ENCODE measurements at regions not wholly inside any gene's neighbourhood (a gene's known extent, or its start where the extent isn't known, plus 50 kb on each side); places are given as distances from the start of the nearest gene placed in this dataset.

DNA sequence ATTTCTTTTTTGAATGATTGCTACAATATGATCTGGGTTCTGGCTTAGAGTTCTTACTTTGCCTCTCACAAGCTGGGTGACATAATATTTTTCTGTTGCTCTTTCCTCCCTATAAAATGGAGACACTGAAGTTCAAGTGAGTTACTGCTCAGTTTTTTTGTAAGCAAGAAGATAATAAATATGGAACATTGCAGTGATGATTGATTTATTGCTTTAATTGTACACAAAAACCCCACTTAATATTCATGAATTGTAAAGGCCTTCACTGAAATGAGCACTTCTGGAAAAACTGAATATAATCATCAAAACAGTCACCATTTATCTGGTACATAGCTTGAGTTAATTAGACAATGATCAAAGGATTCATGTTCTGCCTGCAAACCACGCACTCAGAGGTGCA lies 71.8 kb upstream of the NAP1L1 start:
- H3K27ac ChIP-seq = no peak overlapping the region
- DNase-seq (ENCODE audit: low spot score) = no peak
- H3K9me3 ChIP-seq = no peaks in the 10 kb centered on the region
- TF ChIP-seq, protein P1, sequence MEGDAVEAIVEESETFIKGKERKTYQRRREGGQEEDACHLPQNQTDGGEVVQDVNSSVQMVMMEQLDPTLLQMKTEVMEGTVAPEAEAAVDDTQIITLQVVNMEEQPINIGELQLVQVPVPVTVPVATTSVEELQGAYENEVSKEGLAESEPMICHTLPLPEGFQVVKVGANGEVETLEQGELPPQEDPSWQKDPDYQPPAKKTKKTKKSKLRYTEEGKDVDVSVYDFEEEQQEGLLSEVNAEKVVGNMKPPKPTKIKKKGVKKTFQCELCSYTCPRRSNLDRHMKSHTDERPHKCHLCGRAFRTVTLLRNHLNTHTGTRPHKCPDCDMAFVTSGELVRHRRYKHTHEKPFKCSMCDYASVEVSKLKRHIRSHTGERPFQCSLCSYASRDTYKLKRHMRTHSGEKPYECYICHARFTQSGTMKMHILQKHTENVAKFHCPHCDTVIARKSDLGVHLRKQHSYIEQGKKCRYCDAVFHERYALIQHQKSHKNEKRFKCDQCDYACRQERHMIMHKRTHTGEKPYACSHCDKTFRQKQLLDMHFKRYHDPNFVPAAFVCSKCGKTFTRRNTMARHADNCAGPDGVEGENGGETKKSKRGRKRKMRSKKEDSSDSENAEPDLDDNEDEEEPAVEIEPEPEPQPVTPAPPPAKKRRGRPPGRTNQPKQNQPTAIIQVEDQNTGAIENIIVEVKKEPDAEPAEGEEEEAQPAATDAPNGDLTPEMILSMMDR (IDR thresholded peaks at IDR 0.05) = no peak
- TF ChIP-seq POLR2AphosphoS5 (IDR thresholded peaks at IDR 0.05) (no peak), POLR2A (IDR thresholded peaks at IDR 0.05) (no peak)
- no peak overlapping the region for H3K4me3 ChIP-seq
- no peaks in the 10 kb centered on the region for H3K27me3 ChIP-seq (replicated peaks; ENCODE audit: insufficient read depth)
- no peaks in the 10 kb centered on the region for H3K4me1 ChIP-seq (replicated peaks)
- WGBS = 72% methylated on average over 1 of the region's 1 CpG
- intact Hi-C loops (cut with DNase I) = no loop called here
- H3K36me3 ChIP-seq = no peaks in the 10 kb centered on the region

GRCh38 chr12:76155157-76155670 lies 70.7 kb upstream of the NAP1L1 start:
- TF ChIP-seq POLR2AphosphoS5 (IDR thresholded peaks at IDR 0.05) = no peak
- TF ChIP-seq POLR2A (IDR thresholded peaks at IDR 0.05) = no peak
- TF ChIP-seq, protein P1 (IDR thresholded peaks at IDR 0.05) = no peak
- WGBS = 95% methylated on average over 2 of the region's 2 CpGs
- H3K4me3 ChIP-seq = no peak overlapping the region
- H3K36me3 ChIP-seq = no peaks in the 10 kb centered on the region
- no peaks in the 10 kb centered on the region for H3K4me1 ChIP-seq (replicated peaks)
- no peaks in the 10 kb centered on the region for H3K9me3 ChIP-seq
- no peak overlapping the region for H3K27ac ChIP-seq
- intact Hi-C loops (cut with DNase I) = no loop called here
- no peaks in the 10 kb centered on the region for H3K27me3 ChIP-seq (replicated peaks; ENCODE audit: insufficient read depth)
- DNase-seq (ENCODE audit: low spot score) = no peak

DNA sequence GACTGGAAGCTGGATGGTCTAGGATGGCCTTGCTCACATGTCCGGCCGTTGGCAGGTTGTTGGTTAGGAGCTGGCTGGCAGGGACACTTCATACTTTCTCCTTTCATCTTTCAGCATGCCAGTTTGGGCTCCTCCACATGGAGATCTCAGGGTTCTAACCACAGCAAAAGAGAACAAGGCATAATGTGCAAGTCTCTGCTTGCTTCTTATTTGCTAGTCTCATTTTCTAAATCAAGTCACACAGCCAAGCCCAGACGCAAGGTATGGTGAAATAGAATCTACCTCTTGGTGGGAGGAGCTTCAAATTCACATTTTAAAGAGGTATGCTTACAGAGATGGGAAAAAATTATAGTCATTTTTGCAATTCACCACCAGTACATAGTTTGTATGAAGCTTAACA lies 69.1 kb upstream of the NAP1L1 start:
- WGBS = 69% methylated on average over 3 of the region's 3 CpGs

DNA sequence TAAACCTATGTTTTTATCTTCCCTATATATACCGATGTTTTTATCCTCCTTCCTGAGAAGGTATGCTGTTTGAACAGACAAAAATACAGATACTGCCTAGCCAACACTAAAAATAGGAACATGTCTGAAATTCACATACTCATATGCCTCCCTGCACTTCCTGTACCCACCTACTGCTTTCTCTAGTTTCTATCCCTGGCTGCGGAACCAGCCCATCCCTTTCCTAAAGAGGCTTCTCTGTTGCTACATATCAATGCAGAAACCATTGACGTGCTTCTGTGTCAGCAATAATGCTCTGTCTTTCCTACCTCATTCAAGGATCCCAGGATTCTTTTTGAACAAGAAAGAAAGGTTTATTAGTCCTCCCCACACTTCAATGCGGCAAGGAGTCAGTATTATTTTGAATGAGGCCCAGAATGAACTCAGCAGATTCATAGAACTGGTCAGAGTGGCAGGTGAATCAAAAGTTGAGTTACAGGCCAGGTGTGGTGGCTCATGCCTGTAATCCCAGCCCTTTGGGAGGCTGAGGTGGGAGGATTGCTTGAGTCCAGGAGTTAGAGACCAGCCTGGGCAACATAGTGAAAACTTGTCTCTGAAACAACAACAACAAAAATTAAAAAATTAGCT lies 67.8 kb upstream of the NAP1L1 start:
- TF ChIP-seq POLR2AphosphoS5 (IDR thresholded peaks at IDR 0.05) (no peak), POLR2A (IDR thresholded peaks at IDR 0.05) (no peak)
- TF ChIP-seq, protein P1 (IDR thresholded peaks at IDR 0.05) = no peak
- DNase-seq (ENCODE audit: low spot score) = no peak
- H3K27ac ChIP-seq = no peak overlapping the region
- H3K9me3 ChIP-seq = no peaks in the 10 kb centered on the region
- no peaks in the 10 kb centered on the region for H3K4me1 ChIP-seq (replicated peaks)
- no peak overlapping the region for H3K4me3 ChIP-seq
- H3K27me3 ChIP-seq (replicated peaks; ENCODE audit: insufficient read depth) = no peaks in the 10 kb centered on the region
- WGBS = 77% methylated on average over 4 of the region's 4 CpGs
- H3K36me3 ChIP-seq = no peaks in the 10 kb centered on the region
- intact Hi-C loops (cut with DNase I) = no loop called here

More for the DNA sequence above, 69.1 kb upstream of the NAP1L1 start:
- intact Hi-C loops (cut with DNase I) = no loop called here
- TF ChIP-seq, protein P1 (IDR thresholded peaks at IDR 0.05) = no peak
- TF ChIP-seq POLR2A (IDR thresholded peaks at IDR 0.05) (no peak), POLR2AphosphoS5 (IDR thresholded peaks at IDR 0.05) (no peak)
- Histone ChIP-seq H3K27ac (no peak overlapping the region), H3K9me3 (no peaks in the 10 kb centered on the region), H3K4me3 (no peak overlapping the region), H3K36me3 (no peaks in the 10 kb centered on the region), H3K4me1 (replicated peaks) (no peaks in the 10 kb centered on the region), H3K27me3 (replicated peaks; ENCODE audit: insufficient read depth) (no peaks in the 10 kb centered on the region)
- no peak for DNase-seq (ENCODE audit: low spot score)

DNA sequence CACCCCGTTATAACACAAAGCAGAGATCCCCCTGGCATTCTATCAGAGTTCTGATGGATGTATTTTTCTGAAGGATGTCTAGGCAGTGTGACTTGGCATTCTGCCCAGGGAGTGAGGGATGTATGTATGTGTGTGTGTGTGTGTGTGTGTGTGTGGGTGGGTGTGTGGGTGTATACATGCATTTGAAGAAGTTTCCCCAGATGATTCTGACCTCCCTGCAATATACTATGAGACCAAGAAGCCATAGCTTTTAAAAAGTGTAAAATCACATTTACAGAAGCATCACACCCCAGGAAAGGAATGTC lies 59.7 kb upstream of the NAP1L1 start:
- Histone ChIP-seq H3K27me3 (replicated peaks; ENCODE audit: insufficient read depth) (no peaks in the 10 kb centered on the region), H3K27ac (no peak overlapping the region), H3K4me1 (replicated peaks) (no peaks in the 10 kb centered on the region), H3K36me3 (no peaks in the 10 kb centered on the region), H3K4me3 (no peak overlapping the region), H3K9me3 (no peaks in the 10 kb centered on the region)
- 17% methylated on average over 1 of the region's 1 CpG for WGBS
- TF ChIP-seq, protein P1 (IDR thresholded peaks at IDR 0.05) = no peak
- TF ChIP-seq POLR2AphosphoS5 (IDR thresholded peaks at IDR 0.05) (no peak), POLR2A (IDR thresholded peaks at IDR 0.05) (no peak)
- intact Hi-C loops (cut with DNase I) = no loop called here
- DNase-seq (ENCODE audit: low spot score) = no peak
